Activated naive CD4-positive, alpha-beta T cell treated with anti-CD3 and anti-CD28 coated beads, Interleukin-2, amount 50 U/mL, for 16 hours (primary cell): ENCODE measurements at regions not wholly inside any gene's neighbourhood (a gene's known extent, or its start where the extent isn't known, plus 50 kb on each side); places are given as distances from the start of the nearest gene placed in this dataset.

ENCODE experiments used
- DNase-seq: peaks from one replicate; pipeline ENCODE4 v3.0.0-alpha.2; 2020

DNA sequence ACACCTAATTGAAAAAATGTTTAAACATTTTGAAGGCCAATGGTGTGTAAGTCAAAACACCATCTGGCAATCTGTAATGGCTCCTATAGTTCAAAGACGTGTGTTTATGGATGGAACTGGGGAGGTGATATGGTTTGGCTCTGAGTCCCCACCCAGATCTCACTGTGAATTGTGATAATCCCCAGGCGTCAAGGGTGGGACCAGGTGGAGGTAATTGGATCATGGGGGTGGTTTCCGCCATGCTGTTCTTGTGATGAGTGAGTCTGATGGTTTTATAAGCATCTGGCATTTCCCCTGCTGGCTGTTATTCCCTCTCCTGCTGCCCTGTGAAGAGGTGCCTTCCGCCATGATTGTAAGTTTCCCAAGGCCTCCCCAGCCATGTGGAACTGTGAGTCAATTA lies 52.2 kb downstream of the ADRA2C start:
- DNase-seq = no peak

GRCh38 chr4:3819210-3819919 lies 53.2 kb downstream of the ADRA2C start:
- DNase-seq = no peak

GRCh38 chr4:3820016-3820805 lies 54.0 kb downstream of the ADRA2C start:
- no peak for DNase-seq

DNA sequence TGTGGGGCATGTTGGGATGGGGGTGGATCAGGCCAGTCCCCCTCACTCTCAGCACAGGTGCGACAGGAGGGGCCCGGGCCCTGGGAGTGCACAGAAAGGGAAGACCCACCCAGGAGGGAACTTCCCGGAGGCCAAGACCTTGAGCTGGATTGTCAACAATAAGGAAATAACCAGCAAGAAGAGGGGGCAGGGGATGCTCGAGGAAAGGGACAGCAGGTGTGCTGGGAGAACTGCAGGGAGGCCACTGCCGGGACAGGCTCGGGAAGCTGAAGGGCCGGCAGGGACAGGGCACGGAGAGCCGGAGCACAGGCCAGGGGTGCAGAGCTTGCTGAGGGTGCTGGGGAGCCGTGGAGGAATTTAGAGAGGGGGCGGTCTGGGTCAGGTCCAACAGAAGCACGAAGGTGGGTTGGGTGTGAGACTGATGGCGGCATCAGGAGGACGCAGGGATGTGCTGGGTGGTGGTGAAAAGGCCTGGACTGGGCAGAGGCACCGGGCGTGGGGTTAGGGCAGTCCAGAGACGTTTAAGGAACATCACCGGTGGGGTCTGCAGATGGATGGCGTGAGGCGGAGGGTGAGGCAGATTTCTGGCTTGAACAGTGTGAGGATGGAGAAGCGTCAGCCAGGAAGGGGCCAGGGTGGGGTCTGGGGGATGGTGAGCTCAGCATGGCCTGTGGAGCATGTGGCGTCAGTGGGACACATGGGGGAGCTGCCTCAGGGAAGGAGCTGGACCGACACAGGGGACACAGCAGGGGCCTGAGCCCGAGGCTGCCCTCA lies 54.8 kb downstream of the ADRA2C start:
- no peak for DNase-seq

DNA sequence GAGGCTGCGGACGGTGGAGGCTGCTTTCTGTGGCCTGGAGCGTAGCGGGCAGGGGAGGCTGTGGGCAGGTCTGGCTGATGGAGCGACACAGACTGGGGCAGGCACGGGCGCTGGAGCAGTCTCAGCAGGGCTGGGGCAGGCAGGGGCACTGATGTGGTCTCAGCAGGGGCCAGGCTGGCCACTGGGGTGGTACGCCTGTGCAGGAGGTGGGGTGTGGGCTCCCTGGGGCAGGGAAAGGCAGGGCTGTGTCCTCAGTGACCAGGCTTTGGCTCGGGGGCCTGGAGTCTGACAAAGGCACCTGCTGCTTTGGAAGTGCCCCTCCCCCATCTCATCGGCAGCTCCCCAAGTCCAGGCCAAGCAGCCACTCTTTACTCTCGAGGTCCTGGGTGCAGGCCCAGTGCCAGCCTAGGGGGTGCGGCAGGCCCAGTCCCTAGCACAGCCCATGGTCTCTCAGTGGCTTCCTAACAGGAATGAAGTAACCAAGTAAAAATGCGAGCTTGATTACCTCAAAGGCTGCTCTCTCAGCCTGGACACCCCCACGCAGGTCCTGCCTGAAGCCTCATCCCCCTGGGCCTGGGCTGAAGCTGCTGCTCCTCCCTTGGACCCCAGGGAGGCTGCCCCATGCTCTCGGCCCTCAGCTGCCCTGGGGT lies 55.5 kb downstream of the ADRA2C start:
- no peak for DNase-seq

DNA sequence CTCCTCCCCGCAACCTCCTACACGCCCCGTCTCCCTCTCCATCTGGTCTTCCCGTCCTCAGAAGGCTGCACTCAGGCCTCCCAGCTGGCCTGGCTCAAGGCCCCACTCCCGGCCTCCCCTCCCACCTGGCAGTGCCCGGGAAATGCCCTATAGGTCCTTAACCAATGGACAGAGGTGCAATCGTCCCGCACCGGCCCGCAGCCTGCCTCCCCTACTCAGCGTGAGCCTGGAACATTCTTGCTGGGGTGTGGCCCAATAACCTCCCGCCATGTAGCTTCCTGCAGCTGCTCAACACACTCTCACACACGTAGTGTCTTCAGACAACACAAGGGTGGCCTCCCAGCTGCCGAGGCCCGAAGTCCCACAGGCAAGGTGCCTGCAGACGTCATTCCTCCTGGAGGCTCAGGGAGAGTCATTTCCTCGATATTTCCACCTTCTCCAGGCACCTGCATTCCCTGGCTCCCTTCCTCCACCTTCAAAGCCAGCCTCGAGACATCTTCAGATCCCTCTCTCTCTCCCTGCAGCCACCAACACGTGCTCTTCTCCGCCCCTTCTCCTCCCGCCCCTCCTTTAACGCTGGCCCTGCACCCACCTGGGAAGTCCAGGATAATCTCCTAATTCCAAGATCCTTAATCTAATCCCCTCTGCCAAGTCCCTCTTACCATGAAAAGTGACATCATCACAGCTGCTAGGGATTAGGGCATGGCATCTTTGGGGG lies 56.2 kb downstream of the ADRA2C start:
- no peak for DNase-seq

GRCh38 chr4:3823496-3824341 lies 57.5 kb downstream of the ADRA2C start:
- DNase-seq = no peak

DNA sequence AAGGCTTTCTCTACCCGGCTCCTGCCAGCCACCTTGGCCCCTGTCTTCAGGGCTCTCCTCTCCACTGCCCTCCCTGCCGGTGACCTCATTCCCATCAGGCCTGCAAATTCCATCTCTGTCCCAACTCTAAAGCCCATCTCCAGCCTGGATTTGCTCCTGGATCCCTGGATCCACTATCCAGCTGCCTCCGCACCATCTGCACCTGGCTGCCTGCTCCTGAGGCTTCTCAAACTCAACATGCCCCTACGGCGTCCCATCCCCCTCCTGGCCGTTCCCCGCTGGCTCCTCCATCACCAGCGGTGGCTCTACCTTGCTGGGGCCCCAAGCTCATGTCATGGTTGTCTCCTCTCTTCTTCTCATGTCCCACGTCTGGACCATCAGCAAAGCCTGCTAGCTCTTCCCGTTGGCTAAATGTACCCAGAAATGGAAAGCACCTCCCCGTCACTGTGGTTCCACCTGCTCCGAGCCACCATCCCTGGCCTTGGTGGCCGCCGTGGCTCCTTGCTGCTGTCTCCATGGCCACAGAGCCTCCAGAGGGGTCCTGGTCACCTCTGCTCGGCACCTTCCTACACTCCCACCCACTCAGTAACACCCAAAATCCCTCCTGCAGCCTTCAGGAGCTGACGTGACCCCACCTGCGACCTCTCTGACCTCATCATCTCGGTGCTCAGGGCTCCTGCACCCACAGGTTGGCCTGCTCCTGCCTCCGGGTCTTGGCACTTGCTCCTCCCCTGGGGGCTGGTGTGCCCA lies 58.5 kb downstream of the ADRA2C start:
- no peak for DNase-seq

GRCh38 chr4:3825530-3825929 lies 59.3 kb downstream of the ADRA2C start:
- no peak for DNase-seq

- DNase-seq = no peak
Measured at GRCh38 chr4:3826247-3827172, 60.3 kb downstream of the ADRA2C start.

- DNase-seq = no peak
Measured at GRCh38 chr4:3827616-3828492, 61.7 kb downstream of the ADRA2C start.

DNA sequence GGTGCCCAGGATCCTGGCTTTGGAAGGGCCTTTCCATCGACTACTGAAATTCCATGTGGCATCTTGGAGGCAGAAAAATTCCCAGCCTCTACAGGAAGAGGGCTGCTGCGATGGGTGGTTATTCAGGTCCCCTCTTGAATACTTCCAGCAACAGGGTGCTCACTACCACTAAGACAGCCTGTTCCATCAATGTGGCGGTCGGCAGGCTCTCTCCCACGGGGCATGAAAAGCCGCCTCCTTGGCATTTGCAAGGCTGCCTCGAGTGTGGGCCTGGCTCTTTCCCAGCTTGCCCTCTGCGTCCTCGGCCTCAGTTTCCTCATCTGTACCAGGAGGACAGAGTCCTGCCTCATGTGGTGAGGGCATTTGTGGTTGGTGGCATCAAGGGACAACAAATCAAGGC lies 62.4 kb downstream of the ADRA2C start:
- no peak for DNase-seq

DNA sequence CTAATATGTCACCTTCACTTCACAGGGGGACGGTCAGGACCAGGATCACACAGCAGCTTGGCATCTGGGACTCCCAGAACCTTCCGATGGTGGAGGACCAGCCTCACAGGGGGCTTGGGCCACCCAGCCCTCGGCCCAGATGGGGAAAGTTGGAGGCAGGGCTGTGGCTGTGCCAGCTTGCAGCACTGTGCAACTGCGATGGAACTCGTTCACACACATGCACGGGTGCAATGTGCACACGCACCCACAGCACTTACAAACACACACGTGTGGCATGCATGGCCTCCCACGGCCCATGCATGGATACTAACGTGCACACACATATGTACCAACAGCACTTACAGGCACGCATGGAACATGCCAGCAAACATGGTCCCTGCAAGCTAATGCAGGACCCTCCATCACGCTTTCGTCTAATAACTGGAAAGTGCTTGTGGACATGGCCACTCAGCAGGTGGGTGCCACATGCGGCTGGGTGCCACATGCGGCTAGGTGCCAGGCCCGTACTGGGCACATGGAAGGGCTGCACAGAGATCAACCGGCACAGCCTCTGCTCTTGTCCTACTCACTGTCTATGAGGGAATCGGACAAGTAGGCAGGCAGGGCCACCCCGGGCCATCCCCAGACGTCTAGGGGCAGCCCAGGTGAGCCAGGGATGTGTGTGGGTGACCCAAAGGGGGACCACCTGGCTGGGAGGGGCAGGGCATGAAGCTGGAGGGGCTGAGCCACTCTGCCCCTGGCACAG lies 63.2 kb downstream of the ADRA2C start:
- DNase-seq = no peak

- no peak for DNase-seq
Measured at GRCh38 chr4:3829956-3830773, 64.0 kb downstream of the ADRA2C start.

GRCh38 chr4:3830774-3831528 lies 64.8 kb downstream of the ADRA2C start:
- no peak for DNase-seq

DNA sequence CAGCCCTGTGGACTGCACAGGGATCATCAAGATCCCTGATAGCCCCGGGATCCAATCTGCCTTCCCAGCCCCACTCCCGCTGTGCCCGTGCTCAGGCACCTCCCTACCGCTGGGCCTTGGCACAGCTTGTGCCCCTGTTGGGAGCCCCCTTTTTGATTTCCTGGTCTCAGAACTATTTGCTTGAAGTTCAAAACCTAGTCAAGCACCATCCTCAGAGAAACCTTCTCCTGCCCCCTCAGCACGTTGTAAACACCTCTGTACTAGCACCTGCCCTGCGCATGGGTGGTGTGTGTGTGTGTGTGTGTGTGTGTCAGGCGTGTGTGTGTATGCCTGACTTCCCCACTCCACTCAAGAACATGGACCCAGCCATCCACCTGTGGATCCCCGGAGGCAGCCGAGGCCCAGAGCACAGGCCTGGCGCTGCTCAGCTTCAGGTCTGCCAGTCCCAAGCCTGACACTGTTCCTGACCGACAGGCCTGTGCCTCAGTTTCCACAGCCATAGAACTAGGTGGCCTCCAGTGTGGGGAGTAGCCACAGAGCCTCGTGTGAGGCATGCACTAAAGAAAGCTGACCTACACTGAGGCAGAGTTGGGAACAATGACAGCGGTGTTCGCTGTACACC lies 65.5 kb downstream of the ADRA2C start:
- DNase-seq = no peak
